ENCODE measurements at regions not wholly inside any gene's neighbourhood (a gene's known extent, or its start where the extent isn't known, plus 50 kb on each side); places are given as distances from the start of the nearest gene placed in this dataset.

GRCh38 chr7:27392477-27392876 lies 149.9 kb downstream of the EVX1 start:
- TF ChIP-seq EP300 (IDR thresholded peaks at IDR 0.05; ENCODE audit: borderline replicate concordance in 1 of 2, low read depth in 1 of 2, low read length in 1 of 2) (no peak), YY1 (IDR thresholded peaks at IDR 0.05; ENCODE audit: low read depth) (no peak), FOXM1 (IDR thresholded peaks at IDR 0.05; ENCODE audit: low read depth) (no peak), NFIC (IDR thresholded peaks at IDR 0.05; ENCODE audit: borderline replicate concordance) (no peak), POLR2AphosphoS5 (IDR thresholded peaks at IDR 0.05; ENCODE audit: low read depth, low read length) (no peak), JUND (IDR thresholded peaks at IDR 0.05) (no peak), SMC3 (IDR thresholded peaks at IDR 0.05; ENCODE audit: low read depth, low read length) (no peak), GABPA (IDR thresholded peaks at IDR 0.05; ENCODE audit: low read depth) (no peak), TAF1 (IDR thresholded peaks at IDR 0.05; ENCODE audit: borderline replicate concordance, low read depth, low read length) (no peak), EZH2phosphoT487 (IDR thresholded peaks at IDR 0.05; ENCODE audit: borderline replicate concordance, low read depth) (no peak)
- TF ChIP-seq, protein P1, sequence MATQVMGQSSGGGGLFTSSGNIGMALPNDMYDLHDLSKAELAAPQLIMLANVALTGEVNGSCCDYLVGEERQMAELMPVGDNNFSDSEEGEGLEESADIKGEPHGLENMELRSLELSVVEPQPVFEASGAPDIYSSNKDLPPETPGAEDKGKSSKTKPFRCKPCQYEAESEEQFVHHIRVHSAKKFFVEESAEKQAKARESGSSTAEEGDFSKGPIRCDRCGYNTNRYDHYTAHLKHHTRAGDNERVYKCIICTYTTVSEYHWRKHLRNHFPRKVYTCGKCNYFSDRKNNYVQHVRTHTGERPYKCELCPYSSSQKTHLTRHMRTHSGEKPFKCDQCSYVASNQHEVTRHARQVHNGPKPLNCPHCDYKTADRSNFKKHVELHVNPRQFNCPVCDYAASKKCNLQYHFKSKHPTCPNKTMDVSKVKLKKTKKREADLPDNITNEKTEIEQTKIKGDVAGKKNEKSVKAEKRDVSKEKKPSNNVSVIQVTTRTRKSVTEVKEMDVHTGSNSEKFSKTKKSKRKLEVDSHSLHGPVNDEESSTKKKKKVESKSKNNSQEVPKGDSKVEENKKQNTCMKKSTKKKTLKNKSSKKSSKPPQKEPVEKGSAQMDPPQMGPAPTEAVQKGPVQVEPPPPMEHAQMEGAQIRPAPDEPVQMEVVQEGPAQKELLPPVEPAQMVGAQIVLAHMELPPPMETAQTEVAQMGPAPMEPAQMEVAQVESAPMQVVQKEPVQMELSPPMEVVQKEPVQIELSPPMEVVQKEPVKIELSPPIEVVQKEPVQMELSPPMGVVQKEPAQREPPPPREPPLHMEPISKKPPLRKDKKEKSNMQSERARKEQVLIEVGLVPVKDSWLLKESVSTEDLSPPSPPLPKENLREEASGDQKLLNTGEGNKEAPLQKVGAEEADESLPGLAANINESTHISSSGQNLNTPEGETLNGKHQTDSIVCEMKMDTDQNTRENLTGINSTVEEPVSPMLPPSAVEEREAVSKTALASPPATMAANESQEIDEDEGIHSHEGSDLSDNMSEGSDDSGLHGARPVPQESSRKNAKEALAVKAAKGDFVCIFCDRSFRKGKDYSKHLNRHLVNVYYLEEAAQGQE (IDR thresholded peaks at IDR 0.05; ENCODE audit: low read depth, low read length) = no peak
- TF ChIP-seq, protein P2, sequence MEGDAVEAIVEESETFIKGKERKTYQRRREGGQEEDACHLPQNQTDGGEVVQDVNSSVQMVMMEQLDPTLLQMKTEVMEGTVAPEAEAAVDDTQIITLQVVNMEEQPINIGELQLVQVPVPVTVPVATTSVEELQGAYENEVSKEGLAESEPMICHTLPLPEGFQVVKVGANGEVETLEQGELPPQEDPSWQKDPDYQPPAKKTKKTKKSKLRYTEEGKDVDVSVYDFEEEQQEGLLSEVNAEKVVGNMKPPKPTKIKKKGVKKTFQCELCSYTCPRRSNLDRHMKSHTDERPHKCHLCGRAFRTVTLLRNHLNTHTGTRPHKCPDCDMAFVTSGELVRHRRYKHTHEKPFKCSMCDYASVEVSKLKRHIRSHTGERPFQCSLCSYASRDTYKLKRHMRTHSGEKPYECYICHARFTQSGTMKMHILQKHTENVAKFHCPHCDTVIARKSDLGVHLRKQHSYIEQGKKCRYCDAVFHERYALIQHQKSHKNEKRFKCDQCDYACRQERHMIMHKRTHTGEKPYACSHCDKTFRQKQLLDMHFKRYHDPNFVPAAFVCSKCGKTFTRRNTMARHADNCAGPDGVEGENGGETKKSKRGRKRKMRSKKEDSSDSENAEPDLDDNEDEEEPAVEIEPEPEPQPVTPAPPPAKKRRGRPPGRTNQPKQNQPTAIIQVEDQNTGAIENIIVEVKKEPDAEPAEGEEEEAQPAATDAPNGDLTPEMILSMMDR (IDR thresholded peaks at IDR 0.05) = no peak

Measured in SK-N-SH (cell line).